HL-60 (cell line): ENCODE measurements at regions not wholly inside any gene's neighbourhood (a gene's known extent, or its start where the extent isn't known, plus 50 kb on each side); places are given as distances from the start of the nearest gene placed in this dataset.

Experiments
- DNase-seq, 2 experiments: peaks; one replicate each; pipeline ENCODE4 v3.0.0-alpha.2; 2010 to 2020; ENCODE audit warnings: low read depth in 1 of 2, low spot score in 1 of 2
- H3K27ac ChIP-seq: fragments of 250-450 bp; sonication (Bioruptor Pico); replicated peaks from 2 replicates; pipeline ENCODE4 v1.5.1; 2020; ENCODE audit warnings: mild to moderate bottlenecking, moderate library complexity
- H3K27me3 ChIP-seq: fragments of 250-450 bp; sonication (Bioruptor Pico); 2 replicates; pipeline ENCODE4 v1.5.1; 2021; ENCODE audit warnings: mild to moderate bottlenecking, moderate library complexity; ENCODE audit not compliant: insufficient read depth, poor library complexity, severe bottlenecking
- H3K4me3 ChIP-seq: replicated peaks from 2 replicates; pipeline ENCODE4 v1.5.1; 2011; ENCODE audit warnings: mild to moderate bottlenecking, control low read depth, low read length; ENCODE audit not compliant: insufficient read depth
- GABPA ChIP-seq: IDR thresholded peaks from 2 replicates; pipeline ENCODE4 v1.6.1; 2012; ENCODE audit warnings: low read depth
- POLR2AphosphoS5 ChIP-seq: IDR thresholded peaks from 2 replicates; pipeline ENCODE4 v1.6.1; 2012; ENCODE audit warnings: low read depth
- REST ChIP-seq: IDR thresholded peaks from 2 replicates; pipeline ENCODE4 v1.6.1; 2012; ENCODE audit warnings: low read depth; ENCODE audit not compliant: insufficient replicate concordance
- SPI1 ChIP-seq: IDR thresholded peaks from 2 replicates; pipeline ENCODE4 v1.6.1; 2012; ENCODE audit warnings: low read depth, mild to moderate bottlenecking, borderline replicate concordance
- TF ChIP-seq, protein P1 (sequence below): IDR thresholded peaks from one replicate; pipeline ENCODE4 v1.5.1; 2011; ENCODE audit warnings: low read length, control low read depth, inconsistent platforms; ENCODE audit not compliant: insufficient read depth

GRCh38 chr11:14582793-14583192 lies 60.8 kb upstream of the PDE3B start:
- H3K27ac ChIP-seq = no peak overlapping the region
- TF ChIP-seq, protein P1, sequence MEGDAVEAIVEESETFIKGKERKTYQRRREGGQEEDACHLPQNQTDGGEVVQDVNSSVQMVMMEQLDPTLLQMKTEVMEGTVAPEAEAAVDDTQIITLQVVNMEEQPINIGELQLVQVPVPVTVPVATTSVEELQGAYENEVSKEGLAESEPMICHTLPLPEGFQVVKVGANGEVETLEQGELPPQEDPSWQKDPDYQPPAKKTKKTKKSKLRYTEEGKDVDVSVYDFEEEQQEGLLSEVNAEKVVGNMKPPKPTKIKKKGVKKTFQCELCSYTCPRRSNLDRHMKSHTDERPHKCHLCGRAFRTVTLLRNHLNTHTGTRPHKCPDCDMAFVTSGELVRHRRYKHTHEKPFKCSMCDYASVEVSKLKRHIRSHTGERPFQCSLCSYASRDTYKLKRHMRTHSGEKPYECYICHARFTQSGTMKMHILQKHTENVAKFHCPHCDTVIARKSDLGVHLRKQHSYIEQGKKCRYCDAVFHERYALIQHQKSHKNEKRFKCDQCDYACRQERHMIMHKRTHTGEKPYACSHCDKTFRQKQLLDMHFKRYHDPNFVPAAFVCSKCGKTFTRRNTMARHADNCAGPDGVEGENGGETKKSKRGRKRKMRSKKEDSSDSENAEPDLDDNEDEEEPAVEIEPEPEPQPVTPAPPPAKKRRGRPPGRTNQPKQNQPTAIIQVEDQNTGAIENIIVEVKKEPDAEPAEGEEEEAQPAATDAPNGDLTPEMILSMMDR = no peak
- TF ChIP-seq GABPA = no peak

GRCh38 chr11:14583252-14584034 lies 60.2 kb upstream of the PDE3B start:
- Histone ChIP-seq H3K27ac (no peak overlapping the region), H3K4me3 (no peak overlapping the region), H3K27me3 (no peaks in the 10 kb centered on the region)
- DNase-seq = no peak
- TF ChIP-seq, protein P1 = no peak
- TF ChIP-seq SPI1 (no peak), GABPA (no peak), POLR2AphosphoS5 (no peak), REST (no peak)

More at GRCh38 chr11:14582793-14583192, 60.8 kb upstream of the PDE3B start:
- Histone ChIP-seq H3K27me3 (no peaks in the 10 kb centered on the region), H3K4me3 (no peak overlapping the region)
- no peak for DNase-seq

DNA sequence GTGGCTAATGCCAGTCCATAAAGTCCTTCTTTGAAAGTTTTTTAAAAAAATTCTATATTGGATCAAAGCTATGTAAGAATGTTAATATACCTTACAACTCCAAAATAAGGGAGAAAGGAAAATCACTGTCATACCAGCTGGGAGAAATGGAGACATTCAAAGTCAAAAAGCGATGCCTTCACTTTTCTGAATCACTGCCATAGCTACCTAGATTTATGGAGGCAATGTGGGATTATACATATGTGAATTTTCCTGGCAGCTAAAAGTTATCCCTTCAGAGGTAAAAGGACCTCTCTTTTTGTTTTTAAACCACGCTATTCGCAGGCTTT lies 59.6 kb upstream of the PDE3B start:
- Histone ChIP-seq H3K4me3 (no peak overlapping the region), H3K27me3 (no peaks in the 10 kb centered on the region), H3K27ac (no peak overlapping the region)
- DNase-seq = no peak
- TF ChIP-seq GABPA (no peak), POLR2AphosphoS5 (no peak), SPI1 (no peak), REST (no peak)
- TF ChIP-seq, protein P1 = no peak

- no peak for TF ChIP-seq GABPA
- TF ChIP-seq, protein P1 = no peak
- no peak for TF ChIP-seq REST
- no peak for TF ChIP-seq POLR2AphosphoS5
- TF ChIP-seq SPI1 = no peak
- no peak overlapping the region for H3K27ac ChIP-seq
- no peaks in the 10 kb centered on the region for H3K27me3 ChIP-seq
- DNase-seq = no peak
- no peak overlapping the region for H3K4me3 ChIP-seq
Observed at GRCh38 chr11:14584595-14584994, 59.0 kb upstream of the PDE3B start.
